ENCODE measurements at regions not wholly inside any gene's neighbourhood (a gene's known extent, or its start where the extent isn't known, plus 50 kb on each side); places are given as distances from the start of the nearest gene placed in this dataset.

GRCh38 chr5:57770039-57770438 is 287.4 kb upstream of the ACTBL2 start:
- TF ChIP-seq CTCF (IDR thresholded peaks at IDR 0.05): no peak
- no peak for TF ChIP-seq POLR2AphosphoS5 (IDR thresholded peaks at IDR 0.05; ENCODE audit: low read depth, low read length)
- TF ChIP-seq, protein P1, sequence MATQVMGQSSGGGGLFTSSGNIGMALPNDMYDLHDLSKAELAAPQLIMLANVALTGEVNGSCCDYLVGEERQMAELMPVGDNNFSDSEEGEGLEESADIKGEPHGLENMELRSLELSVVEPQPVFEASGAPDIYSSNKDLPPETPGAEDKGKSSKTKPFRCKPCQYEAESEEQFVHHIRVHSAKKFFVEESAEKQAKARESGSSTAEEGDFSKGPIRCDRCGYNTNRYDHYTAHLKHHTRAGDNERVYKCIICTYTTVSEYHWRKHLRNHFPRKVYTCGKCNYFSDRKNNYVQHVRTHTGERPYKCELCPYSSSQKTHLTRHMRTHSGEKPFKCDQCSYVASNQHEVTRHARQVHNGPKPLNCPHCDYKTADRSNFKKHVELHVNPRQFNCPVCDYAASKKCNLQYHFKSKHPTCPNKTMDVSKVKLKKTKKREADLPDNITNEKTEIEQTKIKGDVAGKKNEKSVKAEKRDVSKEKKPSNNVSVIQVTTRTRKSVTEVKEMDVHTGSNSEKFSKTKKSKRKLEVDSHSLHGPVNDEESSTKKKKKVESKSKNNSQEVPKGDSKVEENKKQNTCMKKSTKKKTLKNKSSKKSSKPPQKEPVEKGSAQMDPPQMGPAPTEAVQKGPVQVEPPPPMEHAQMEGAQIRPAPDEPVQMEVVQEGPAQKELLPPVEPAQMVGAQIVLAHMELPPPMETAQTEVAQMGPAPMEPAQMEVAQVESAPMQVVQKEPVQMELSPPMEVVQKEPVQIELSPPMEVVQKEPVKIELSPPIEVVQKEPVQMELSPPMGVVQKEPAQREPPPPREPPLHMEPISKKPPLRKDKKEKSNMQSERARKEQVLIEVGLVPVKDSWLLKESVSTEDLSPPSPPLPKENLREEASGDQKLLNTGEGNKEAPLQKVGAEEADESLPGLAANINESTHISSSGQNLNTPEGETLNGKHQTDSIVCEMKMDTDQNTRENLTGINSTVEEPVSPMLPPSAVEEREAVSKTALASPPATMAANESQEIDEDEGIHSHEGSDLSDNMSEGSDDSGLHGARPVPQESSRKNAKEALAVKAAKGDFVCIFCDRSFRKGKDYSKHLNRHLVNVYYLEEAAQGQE (IDR thresholded peaks at IDR 0.05; ENCODE audit: insufficient read depth in 1 of 2, low read depth in 2 of 2, low read length in 1 of 2): no peak
- no peak for TF ChIP-seq SIN3A (IDR thresholded peaks at IDR 0.05; ENCODE audit: borderline replicate concordance, insufficient read depth, low read depth, low read length)
- no peak for TF ChIP-seq TCF7L2 (IDR thresholded peaks at IDR 0.05; ENCODE audit: low read depth, low read length)

Data from Panc1 (cell line).